GM21717 (cell line): ENCODE measurements at regions not wholly inside any gene's neighbourhood (a gene's known extent, or its start where the extent isn't known, plus 50 kb on each side); places are given as distances from the start of the nearest gene placed in this dataset.
"Not testable (repeated sequence)": the region's sequence is repeated elsewhere in the genome, so short reads cannot be mapped to it uniquely, and the experiment has no call there.

ENCODE experiments used
- ATAC-seq: cut with Tn5 transposase; IDR thresholded peaks from one replicate; pipeline ENCODE4 v1.9.1; 2021; ENCODE audit warnings: mild to moderate bottlenecking, moderate library complexity; ENCODE audit not compliant: unreplicated experiment

DNA sequence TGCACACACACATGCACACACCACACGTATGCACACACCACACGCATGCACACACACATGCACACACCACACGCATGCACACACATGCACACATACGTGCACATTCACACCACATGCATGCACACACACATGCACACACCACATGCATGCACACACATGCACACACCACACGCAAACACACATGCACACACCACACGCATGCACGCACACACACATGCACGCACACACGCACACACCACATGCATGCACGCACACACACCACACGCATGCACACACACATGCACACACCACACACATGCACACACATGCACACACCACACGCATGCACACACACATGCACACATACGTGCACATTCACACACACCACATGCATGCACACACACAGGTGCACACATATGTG is 169.8 kb upstream of the SALL3 start:
- ATAC-seq = no peak

- no peak for ATAC-seq
Observed at GRCh38 chr18:78810706-78811105, 168.9 kb upstream of the SALL3 start.

GRCh38 chr18:78812067-78812466 is 167.6 kb upstream of the SALL3 start:
- no peak for ATAC-seq

DNA sequence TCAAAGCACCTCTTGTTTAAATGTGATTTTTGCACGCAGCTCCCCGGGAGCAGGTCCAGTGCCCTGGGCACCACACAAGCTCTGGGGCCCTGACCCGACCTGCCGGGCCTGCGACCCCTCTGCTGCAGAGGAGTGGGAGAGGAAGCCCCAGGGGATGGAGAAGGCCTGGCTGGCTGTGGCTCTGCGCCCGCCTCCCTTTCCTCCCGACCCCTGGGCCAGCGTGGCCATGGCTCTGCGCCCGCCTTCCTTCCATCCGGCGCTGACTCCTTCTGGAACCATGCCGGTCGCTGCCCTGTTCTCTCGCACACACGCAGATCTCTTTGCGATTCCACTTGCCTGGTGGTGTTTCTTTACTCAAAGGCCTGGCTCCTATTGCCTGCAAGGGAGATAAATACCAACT is 166.5 kb upstream of the SALL3 start:
- ATAC-seq = no peak

DNA sequence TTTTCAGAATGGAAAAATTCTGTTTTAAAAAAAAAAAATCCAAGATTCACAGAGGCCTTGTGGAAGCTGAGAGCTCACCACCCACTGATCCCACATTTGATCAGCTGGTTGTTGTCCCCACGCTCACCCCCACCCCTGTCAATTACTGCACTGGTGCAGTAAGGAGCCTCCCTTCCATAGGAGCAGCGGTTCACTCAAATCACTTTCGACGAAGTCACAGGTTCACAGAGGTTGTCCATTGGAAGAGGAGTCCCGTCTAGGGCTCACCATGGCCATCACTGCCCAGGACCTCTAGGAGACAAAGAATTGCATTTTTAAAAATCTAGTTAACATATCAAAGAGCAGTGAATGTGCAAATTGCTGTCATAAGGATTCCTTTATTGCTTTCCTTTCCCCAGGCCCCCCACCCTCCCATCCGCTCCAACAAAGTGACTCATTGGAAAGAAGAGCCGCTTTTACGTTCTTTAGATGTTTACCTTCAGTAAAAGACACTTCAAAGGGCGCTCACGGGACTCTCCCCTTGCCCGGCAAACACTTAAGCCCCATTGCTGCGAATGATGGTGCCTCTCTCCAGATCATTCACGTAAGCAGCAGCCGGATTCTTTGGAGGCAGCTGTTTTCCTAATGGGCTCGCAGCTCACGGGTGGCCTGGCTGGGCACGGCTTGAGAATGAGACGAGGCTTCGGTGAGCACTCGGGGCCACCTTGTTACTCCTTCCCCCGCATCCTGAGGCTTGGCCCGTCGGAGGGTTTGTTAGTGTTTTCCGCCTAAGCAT is 165.5 kb upstream of the SALL3 start:
- ATAC-seq = no peak

- ATAC-seq = no peak
Observed at GRCh38 chr18:78814766-78815165, 164.9 kb upstream of the SALL3 start.

DNA sequence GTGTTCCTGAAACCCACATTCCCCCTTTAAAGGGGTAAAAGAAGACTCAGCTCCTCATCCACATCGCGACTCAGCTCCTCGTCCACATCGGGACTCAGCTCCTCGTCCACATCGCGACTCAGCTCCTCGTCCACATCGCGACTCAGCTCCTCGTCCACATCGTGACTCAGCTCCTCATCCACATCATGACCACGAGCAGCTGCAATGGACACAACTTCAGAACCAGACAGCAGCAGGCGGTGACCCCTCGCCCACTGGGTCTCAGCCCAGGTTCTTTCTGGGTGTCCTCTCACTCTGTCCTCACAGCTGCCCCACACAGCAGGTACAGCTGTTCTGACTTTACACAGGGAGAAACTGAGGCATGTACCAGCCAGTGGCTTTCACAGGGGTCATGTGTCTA is 163.5 kb upstream of the SALL3 start:
- ATAC-seq = no peak

DNA sequence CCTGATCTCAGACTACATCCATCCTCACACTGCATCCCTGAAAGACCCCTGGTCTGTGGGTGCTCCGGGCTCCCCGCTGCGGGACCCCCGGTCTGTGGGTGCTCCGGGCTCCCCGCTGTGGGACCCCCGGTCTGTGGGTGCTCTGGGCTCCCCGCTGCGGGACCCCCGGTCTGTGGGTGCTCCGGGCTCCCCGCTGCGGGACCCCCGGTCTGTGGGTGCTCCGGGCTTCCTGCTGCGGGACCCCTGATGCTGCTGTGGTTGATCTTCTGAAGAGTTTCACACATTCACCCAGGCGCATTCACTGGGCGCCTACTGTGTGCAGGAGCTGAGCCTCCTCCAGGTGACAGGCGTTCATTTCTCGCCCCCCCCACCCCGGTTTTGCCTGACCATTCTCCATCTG is 162.7 kb upstream of the SALL3 start:
- no peak for ATAC-seq

DNA sequence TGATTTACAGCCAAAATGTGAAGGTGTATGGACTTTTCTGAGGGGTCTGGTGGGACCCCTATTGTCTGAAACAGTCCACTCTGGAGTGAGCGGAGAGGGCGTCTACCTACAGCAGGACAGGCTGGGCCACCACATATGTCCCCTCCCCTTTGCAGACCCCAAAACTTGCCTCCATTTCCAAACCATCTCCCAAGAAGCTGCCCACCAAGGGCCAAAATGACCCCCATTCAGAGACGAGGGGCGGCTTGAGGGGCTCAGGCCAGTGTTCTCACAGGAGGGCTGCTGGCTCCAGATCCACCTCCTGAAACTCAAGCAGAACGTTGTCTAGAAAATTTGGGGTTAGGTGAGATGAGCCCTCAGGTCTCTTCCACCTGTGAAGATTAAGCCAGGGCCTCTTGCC is 161.1 kb upstream of the SALL3 start:
- ATAC-seq = no peak

- ATAC-seq = no peak
Observed at GRCh38 chr18:78818961-78819360, 160.7 kb upstream of the SALL3 start.

DNA sequence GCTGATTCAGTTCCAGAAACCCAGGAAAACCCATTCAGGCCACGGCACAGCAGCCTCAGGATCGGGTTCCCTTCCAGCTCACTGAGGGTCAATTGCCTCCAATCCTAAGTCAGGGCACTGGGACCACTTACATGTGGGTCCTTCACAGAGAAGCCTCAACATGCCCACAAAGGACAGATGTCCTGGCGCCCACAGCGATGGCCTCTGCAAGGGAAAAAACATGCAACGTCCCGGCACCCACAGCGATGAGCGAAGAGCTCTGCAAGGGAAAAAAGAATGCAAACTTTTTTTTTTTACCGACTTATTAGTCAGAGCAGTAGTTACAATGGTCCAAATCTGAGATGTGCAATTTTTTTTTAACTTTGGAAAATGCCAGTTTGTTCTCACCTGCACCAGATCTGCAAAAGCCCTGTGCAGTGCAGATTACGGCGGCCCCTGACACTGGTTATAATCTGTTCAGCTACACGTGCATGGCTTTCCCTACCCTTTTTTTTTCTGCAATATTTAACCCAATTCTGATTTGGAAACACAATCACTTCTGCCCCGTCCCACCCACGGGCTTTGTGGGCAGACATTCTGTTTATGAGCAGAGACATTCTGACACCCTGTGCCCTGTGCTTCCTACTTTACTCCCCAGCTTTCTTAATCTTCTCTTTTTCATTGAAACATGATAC is 159.3 kb upstream of the SALL3 start:
- no peak for ATAC-seq

- ATAC-seq = no peak
Observed at GRCh38 chr18:78821396-78821795, 158.2 kb upstream of the SALL3 start.

DNA sequence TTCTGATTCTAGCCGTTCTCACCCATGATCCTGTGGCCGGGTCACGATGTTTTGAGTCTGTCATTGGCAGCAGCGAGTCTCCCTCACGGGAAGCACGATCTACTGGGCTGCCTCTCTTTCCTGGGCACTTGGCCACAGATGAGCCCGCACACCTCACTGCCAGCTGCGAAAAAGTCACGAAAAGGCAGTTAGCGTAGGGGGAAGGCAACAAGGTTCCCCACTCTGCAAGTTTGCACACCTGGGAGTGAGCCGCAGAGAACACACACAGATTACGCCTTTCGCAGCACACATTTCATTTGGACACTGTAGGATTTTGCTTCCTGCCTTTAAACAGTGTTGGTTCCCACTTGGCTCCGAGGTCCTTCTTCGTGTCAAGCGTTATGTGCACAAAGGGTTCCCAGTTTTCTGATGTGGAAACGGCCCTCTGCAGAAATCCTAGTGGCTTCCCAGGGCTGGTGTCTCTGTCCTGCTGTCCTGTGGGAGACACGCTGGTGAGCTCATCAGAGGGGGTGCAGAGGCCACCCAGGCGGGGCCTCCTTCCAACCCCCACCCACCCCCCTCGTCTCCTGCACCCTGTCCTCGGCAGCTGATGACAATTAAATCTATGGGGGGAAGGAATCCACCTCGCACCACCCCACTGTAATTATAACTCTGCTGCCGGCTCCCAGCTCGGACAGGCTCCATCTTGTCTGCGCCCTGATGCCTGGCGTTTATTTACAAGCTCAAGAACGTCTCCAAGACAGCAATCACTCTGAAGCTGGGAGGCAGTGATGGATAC is 157.3 kb upstream of the SALL3 start:
- no peak for ATAC-seq

- ATAC-seq = no peak
Observed at GRCh38 chr18:78822949-78823285, 156.7 kb upstream of the SALL3 start.

DNA sequence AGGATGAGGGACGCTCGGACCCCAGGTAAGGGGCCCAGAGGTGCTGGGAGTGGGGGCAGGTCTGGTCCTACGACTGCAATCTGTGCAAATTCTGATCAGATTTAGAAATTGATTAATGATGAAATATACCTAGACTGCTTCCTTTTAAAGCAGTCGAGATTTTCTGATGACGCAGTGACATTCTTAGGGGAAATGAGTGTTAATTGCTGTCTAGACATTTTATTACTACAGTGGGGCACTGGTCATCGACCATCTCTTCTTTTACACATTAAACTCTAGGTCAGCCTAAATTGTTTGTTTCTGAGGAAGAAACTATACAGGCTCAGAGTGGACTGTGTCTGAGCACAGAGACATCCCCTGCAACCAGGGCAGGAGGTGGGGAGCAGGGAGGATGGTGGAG is 154.4 kb upstream of the SALL3 start:
- no peak for ATAC-seq

DNA sequence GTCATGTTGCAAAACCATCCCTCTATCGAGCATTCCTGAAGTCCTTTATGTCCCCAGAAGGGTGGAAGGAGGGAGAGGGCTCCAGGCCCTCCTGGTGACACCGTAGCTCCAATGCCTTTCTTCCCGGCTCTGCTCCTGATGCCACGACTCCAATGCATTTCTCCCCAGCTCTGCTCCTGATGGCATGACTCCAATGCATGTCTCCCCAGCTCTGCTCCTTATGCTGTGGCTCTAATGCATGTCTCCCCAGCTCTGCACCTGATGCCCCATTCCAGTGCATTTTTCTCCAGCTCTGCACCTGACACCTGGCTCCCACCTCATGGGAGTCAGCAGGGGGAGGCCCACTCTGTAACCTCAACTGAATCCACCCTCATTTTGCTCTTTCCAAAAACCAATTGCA is 153.0 kb upstream of the SALL3 start:
- ATAC-seq = no peak

DNA sequence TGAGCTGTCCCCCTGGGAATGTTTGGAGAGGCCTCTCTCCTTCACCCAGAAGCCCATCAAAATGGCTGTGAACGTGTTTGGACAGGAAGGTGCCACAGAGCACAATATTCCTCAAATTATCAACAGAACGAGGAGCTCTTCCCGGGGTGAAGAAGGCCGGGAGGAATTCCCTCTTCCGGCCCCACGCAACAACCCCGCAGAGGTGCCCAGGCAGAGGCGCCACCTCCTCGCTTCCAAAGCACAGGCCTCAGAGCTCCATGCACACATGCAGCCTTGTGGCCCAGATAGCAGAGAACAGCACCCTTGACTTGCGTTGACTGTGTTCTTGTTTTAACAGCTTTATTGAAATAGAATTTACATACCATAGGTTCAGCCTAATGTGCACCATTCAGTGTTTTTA is 152.5 kb upstream of the SALL3 start:
- no peak for ATAC-seq

GRCh38 chr18:78828131-78828530 is 151.5 kb upstream of the SALL3 start:
- no peak for ATAC-seq

- not testable (repeated sequence) for ATAC-seq
Observed at GRCh38 chr18:78829026-78829425, 150.6 kb upstream of the SALL3 start.

GRCh38 chr18:78830161-78830560 is 149.5 kb upstream of the SALL3 start:
- no peak for ATAC-seq

DNA sequence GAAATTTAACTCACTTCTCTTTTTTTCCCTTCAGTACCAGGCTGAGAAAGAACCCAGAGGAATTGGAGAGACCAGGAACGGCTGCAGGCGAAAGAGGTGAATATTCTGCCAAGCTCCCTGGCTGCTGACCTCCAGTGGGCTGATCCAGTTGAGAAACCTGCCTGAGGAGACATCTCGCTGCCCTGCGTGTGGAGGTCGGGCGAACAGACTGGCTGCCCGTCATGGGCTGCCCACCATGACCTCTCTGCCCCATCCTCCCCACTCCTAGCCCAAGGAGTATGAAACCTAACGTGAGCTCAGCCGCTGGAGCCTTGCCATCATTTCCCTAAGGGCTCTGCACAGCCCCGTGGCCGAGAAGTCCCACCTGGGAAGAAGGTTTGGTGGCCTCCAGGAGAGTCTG is 148.8 kb upstream of the SALL3 start:
- ATAC-seq = no peak

DNA sequence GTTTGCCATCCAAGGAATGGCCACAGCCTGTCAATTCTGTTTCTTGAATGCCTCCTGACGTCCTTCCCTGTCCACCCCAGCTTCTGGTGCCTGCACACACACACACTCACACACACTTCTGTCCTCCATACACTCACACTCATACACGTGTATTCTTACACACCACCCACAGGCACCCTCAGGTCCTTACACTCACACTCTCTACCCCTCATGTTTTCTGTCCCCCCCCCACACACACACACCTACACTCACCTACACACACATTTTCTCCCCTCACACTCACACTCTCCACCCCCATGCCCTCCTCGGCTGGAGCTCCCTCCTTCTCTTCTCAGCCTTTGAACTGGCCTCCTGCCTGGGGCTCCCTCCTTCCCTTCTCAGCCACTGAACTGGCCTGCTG is 148.0 kb upstream of the SALL3 start:
- ATAC-seq = no peak
